ENCODE measurements at regions not wholly inside any gene's neighbourhood (a gene's known extent, or its start where the extent isn't known, plus 50 kb on each side); places are given as distances from the start of the nearest gene placed in this dataset.

- TF ChIP-seq, protein P1, sequence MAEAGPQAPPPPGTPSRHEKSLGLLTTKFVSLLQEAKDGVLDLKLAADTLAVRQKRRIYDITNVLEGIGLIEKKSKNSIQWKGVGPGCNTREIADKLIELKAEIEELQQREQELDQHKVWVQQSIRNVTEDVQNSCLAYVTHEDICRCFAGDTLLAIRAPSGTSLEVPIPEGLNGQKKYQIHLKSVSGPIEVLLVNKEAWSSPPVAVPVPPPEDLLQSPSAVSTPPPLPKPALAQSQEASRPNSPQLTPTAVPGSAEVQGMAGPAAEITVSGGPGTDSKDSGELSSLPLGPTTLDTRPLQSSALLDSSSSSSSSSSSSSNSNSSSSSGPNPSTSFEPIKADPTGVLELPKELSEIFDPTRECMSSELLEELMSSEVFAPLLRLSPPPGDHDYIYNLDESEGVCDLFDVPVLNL (CRISPR knock-in tag; IDR thresholded peaks at IDR 0.05; ENCODE audit: borderline replicate concordance, low read depth), result no peak
- TF ChIP-seq ELF4 (CRISPR knock-in tag; IDR thresholded peaks at IDR 0.05; ENCODE audit: low read depth), result no peak
- TF ChIP-seq CTCF (IDR thresholded peaks at IDR 0.05), result no peak
- TF ChIP-seq NFYB (CRISPR knock-in tag; conservative IDR thresholded peaks at IDR 0.05; ENCODE audit: low read depth), result no peak
- TF ChIP-seq NFATC4 (CRISPR knock-in tag; IDR thresholded peaks at IDR 0.05), result no peak
- TF ChIP-seq, protein P2, sequence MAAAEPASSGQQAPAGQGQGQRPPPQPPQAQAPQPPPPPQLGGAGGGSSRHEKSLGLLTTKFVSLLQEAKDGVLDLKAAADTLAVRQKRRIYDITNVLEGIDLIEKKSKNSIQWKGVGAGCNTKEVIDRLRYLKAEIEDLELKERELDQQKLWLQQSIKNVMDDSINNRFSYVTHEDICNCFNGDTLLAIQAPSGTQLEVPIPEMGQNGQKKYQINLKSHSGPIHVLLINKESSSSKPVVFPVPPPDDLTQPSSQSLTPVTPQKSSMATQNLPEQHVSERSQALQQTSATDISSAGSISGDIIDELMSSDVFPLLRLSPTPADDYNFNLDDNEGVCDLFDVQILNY (CRISPR knock-in tag; IDR thresholded peaks at IDR 0.05), result no peak
- no peak for TF ChIP-seq NR3C1 (CRISPR knock-in tag; conservative IDR thresholded peaks at IDR 0.05; ENCODE audit: low read depth)
- TF ChIP-seq IRF1 (CRISPR knock-in tag; IDR thresholded peaks at IDR 0.05), result no peak
- TF ChIP-seq ATF1 (CRISPR knock-in tag; IDR thresholded peaks at IDR 0.05), result no peak
- no peak for TF ChIP-seq SMAD3 (CRISPR knock-in tag; IDR thresholded peaks at IDR 0.05; ENCODE audit: borderline replicate concordance)
- TF ChIP-seq, protein P3, sequence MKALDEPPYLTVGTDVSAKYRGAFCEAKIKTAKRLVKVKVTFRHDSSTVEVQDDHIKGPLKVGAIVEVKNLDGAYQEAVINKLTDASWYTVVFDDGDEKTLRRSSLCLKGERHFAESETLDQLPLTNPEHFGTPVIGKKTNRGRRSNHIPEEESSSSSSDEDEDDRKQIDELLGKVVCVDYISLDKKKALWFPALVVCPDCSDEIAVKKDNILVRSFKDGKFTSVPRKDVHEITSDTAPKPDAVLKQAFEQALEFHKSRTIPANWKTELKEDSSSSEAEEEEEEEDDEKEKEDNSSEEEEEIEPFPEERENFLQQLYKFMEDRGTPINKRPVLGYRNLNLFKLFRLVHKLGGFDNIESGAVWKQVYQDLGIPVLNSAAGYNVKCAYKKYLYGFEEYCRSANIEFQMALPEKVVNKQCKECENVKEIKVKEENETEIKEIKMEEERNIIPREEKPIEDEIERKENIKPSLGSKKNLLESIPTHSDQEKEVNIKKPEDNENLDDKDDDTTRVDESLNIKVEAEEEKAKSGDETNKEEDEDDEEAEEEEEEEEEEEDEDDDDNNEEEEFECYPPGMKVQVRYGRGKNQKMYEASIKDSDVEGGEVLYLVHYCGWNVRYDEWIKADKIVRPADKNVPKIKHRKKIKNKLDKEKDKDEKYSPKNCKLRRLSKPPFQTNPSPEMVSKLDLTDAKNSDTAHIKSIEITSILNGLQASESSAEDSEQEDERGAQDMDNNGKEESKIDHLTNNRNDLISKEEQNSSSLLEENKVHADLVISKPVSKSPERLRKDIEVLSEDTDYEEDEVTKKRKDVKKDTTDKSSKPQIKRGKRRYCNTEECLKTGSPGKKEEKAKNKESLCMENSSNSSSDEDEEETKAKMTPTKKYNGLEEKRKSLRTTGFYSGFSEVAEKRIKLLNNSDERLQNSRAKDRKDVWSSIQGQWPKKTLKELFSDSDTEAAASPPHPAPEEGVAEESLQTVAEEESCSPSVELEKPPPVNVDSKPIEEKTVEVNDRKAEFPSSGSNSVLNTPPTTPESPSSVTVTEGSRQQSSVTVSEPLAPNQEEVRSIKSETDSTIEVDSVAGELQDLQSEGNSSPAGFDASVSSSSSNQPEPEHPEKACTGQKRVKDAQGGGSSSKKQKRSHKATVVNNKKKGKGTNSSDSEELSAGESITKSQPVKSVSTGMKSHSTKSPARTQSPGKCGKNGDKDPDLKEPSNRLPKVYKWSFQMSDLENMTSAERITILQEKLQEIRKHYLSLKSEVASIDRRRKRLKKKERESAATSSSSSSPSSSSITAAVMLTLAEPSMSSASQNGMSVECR (CRISPR knock-in tag; IDR thresholded peaks at IDR 0.05; ENCODE audit: borderline replicate concordance), result no peak
Observed at GRCh38 chr4:79796948-79797347, 276.1 kb downstream of the ANTXR2 start.
